Femur (tissue), 1 donor: ENCODE measurements at regions not wholly inside any gene's neighbourhood (a gene's known extent, or its start where the extent isn't known, plus 50 kb on each side); places are given as distances from the start of the nearest gene placed in this dataset.
A peak's percentile ranks its signal among the peaks of the same experiment; 100 is the strongest.
"Not testable (repeated sequence)": the region's sequence is repeated elsewhere in the genome, so short reads cannot be mapped to it uniquely, and the experiment has no call there.

Source experiments
- DNase-seq: peaks from one replicate; pipeline ENCODE4 v3.0.0-alpha.2; 2017

DNA sequence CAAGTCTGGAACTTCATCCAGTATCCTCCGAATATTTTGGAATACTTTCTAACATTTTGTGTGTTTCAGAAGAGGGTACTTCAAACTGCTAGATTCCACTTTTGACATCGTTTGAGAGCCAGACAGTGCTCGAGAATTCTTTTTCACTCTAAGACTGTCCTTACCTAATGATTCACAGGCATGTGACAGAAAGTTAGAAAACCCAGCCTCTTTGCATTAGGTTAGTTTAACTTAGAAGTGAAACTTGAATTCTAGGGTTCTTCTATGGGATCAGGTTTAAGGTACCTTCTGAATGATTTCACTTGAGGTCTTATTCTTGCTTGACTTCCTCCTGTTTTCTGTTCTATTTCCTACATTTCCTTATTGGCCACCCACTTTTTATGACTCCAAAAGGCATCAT is 431.8 kb downstream of the SLC6A15 start:
- DNase-seq = no peak

DNA sequence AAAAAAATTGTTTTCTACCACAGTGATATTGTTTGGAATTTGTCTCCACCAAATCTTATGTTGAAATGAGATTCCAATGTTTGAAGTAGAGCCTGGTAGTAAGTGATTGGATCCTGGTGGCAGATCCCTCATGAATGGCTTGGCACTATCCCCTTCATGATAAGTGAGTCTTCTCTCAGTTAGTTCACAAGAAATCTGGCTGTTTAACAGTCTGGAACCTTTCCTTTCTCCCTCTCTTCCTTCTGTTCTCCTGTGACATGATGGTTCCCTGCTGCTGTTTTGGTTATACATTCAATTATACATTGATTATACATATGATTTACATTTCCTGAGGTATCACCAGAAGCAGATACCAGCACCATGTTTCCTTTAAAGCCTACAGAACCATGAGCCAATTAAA is 442.2 kb downstream of the SLC6A15 start:
- no peak for DNase-seq

DNA sequence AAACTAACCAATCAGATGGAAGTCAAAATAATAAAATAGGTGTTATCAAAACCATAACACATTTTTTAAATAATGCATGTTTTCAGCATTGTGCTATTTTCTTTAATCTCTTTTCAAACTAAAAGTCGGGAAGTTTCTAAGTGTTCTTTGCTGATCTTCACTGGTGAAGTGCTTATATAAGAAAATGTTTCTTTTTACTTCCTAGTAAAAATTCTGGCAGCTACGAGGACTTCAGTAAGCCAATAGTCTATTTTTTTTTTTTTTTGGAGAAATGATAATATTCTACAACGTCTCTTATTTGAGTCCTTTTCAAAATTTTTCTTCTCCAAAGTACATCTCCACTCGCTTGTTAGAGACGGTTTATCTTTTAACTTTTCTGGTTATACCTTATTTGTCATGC is 448.0 kb downstream of the SLC6A15 start:
- no peak for DNase-seq

DNA sequence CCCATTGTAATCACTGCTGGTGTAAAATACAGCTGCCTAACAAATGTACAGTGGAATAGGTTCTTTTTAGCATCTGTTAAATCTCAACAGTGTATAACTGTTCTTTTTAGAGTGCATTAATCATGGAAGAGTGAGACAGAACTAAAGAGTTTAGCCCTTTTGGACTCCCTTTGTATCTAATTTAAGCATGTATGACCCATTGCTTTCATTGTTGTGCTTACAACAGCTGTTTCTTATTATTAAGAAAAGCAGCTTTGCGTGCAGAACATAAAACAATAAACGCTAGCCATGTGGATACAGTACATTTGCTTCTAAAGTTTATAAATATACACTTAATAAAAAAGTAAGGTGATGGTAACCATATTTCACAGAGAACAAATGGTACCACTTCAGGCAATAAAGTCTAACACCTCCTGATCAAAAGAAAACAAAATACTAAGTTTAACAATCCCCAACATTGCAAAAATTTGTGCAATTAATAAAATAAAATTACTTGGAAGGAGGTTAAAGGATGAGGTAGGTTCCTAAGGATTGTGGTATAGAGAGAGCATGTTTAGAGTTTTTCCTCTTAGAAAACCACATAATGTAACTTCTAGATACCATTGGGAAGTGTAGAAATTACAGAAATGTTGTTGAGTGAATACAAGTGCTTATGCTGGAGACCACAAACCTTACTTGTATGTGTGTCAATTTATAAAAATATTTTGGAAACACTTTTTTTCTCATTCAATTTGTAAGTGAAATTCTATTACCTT is 448.7 kb downstream of the SLC6A15 start:
- no peak for DNase-seq

DNA sequence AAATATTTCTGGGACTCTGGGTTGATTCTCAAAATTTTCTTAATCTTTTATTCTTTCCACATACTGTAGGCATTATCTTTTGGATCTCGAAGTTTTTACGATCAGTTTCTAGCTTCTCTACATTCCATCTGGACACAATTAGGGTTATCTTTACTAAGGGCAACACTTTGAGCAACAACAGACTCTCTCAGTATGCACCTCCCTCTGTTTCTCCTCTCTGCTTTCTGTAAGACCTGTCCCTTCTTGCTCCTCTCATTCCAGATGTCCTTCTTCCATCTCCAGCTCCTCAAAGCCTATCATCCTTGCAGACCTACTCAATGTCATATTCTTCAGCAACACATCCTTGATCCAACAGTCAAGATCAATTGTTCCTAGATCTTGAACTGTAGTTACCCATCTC is 457.0 kb downstream of the SLC6A15 start:
- DNase-seq = no peak

DNA sequence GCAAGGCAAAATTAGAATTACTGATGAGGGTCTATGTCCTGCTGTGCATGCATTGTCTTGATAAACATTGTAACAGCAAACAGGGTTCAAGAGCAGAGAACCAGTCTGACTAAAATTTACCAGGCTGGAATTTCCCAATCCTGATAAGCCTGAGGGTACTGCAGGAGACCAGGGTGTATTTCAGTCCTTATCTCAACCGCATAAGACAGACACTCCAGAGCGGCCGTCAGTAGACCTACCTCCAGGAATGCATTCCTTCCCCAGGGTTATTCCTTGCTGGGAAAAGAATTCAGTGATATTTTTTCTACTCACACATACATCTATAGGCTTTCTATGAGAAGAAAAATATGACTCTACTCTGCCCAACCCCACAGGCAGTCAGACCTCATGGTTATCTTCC is 466.1 kb downstream of the SLC6A15 start:
- DNase-seq = not testable (repeated sequence)

DNA sequence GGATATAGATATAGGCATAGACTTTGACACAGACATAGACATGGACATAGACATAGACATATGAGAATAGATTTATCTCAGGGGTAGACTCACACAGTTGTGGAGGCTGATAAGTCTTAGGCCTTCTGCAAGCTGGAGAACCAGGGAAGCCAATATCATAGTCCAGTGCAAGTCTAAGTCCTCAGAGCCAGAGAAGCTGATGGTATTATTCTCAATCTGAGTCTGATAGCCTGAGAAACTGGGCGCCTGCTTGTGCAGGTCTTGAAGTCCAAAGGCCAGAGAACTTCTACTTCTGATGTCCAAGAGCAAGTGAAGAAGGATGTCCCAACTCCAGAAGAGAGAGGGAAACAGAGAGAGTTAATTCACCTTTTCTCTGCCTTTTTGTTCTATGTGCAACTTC is 476.5 kb downstream of the SLC6A15 start:
- DNase-seq = no peak

DNA sequence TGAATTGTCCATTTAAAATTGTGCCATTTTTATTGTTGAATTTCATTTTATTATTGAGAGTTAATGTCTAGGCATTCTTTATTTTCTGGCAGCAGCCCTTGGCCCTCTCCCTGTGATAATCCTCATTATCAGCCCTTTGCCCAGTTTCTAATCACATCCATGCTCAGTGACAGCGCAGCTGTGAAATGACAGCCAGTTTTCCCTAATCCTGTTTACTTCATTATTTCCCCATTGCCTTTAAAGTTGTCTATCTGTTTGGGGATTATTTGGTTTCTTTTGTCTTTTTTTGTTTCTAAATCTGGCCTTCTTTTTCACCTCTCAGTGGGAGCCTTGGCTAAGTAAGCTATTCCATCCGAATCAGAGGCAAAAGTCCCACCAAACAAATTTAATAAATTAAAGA is 476.9 kb downstream of the SLC6A15 start:
- DNase-seq = no peak

DNA sequence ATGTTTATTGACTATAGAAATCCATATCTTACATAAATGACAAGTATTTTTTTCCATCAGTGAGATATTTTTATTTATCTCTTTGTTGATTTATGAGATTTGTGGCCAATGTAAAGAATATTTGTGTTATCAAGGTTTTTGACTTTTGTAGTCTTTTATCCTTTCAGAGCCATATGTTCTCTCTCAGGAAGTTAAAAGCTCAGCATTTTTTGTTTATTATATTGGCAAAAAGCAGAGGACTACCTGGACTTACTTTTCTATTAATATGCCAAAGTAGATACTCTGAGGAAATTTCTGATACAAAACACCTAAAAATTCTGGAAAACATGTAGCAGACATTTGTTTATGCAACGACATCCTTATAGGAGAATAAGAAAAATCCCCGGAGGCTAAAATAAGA is 490.3 kb downstream of the SLC6A15 start:
- DNase-seq = no peak

DNA sequence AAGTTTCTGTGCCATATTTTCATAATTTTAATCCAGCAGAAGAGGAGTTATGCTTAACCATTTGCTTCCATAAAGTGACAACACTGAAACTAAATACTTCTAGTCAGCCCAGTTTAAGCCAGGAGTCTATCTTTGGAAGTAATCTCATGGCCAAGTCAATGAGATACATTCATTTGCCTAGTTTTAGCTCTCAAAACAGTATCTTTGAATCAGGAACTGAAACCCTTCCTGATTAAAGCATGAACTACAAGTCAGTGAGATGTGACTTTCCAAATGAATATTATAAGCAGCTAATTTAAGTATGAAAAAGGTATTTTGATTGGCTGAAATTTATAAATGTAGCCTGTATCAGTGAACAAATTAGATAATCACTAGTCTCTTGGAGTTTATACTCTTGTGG is 491.5 kb downstream of the SLC6A15 start:
- no peak for DNase-seq

DNA sequence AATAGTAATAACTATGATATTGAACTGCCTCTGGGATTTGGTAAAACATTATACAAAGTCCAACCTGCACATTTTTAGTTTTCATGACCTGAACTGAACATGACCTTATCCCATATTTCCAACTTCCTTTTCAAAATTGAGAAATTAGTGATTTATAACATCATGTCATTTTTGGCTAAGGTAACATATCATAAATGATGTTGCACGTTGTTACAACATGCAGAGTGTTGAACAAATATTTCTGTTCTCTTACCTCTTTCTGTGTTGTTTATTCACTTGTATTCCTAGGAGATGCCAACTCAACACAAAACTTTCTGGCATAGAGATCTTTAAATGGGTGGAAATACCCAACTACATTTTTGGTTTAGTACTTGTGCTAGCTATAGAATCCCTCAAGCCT is 496.0 kb downstream of the SLC6A15 start:
- no peak for DNase-seq

DNA sequence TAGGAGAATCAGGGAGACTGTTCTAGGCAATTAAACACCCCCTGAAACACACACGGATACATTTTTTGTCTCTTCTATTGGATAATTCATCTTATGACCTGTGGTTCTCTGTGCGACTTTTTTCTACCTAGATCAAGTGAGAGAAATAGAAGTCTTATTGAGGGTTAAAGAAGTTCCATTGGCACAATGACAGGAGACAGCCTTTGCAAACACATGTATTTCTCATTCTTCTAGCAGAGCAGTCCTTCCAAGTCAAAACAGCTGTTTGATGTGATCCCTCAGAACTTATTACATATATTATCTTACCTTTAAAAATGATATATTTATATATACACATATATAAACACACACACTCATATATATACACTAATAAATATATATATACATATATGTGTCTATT is 496.7 kb downstream of the SLC6A15 start:
- DNase-seq = no peak

DNA sequence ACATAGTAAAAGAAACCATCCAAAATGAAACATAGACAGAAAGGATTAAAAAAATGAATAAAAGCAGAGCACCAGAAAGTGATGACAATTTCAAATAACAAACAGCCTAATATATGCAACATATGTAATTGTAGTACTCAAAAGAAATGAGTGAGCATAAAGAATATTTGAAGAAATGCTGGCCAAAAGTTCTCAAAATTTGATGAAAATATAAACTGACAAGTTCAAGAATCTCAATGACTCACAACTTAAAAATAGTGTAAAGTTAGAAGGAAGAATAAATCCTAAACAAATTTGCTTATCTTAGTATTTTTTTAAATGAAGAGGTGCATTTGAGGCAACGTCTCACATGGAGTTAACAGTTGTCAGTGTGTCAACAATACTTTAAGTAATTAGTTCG is 498.9 kb downstream of the SLC6A15 start:
- no peak for DNase-seq

DNA sequence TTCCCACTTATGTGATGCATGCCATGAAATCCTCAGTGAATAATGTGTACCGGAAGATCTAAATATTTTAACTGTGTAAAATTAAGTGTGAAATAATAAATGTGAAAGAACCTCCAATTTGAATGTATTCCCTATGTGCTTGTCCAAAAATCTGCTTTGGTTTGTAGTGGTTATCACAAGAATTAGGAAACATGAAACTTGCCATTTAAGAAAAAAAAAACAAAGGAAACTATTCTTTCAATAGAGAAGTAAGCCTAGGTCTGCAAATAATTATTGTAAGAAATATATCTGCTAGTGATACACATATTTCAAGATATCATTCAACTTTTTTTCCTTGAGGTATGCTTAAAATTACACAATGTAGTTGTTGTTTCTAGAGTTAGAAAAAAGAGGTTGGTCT is 500.4 kb downstream of the SLC6A15 start:
- DNase-seq = no peak

DNA sequence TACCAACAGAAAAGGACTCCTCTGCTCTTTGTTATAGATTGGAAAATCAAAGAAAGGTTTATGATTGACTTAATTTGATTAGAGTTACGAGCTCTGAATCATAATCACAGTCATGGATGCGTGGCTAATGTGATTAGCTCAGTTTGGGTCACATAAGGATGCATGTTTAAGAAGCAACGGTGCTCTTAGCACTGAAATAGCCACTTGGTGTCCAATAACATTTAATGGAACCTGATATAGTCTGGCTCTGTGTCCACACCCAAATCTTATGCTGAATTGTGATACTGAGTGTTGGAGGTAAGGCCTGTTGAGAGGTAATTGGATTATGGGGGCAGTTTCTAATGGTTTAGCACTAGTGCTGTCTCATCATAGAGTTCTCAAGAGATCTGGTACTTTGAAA is 501.6 kb downstream of the SLC6A15 start:
- DNase-seq = no peak

DNA sequence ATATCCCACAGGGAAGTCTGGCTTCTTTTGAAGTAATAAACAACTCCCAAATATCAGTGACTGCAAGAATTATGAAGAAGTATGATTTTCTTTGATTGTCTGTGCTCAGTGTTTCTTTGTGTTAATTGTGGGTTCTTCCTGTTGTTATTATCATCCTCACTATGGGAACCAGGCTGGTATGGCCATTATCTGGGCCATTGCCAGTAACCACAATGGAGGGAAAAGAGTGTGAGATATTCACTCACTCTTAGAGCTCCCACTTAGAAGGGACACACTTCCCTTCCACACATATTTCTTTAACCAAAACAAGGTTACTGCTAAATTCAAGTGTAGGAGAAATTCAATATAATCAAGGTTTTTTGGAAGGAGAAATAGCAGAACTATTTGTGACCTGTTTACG is 503.7 kb downstream of the SLC6A15 start:
- no peak for DNase-seq

DNA sequence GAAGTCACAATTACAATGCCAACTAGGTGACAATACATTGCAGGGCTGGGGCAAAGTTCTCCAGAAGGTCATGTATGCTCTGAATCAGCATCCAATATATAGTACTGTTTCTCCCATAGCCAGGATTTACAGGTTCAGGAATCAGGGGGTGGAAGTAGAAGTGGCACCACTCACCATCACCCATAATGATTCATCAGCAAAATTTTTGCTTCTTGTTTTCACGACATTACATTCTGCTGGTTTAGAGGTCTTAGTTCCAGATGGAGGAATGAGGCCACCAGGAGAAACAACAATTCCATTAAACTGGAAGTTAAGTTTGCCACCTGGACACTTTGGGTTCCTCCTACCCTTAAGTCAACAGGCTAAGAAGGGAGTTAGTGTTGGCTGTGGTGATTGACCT is 505.9 kb downstream of the SLC6A15 start:
- not testable (repeated sequence) for DNase-seq

DNA sequence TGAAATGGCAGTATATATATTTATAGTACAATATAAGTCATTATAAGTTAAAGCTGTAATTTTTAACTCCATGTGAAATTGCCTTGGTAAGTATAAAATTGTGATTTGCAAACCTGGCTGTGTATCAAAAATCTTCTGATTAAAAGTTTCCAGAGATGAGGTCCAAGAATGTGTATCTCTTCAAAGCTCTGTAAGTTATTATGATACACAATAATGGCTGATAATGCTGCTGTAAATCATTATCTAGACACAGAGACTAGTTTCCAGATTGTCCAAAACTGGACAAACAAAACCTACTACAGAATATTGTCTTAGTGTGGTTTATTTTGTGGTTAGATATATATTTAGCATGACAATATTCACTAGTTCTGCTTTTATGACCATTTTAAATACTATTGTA is 514.8 kb downstream of the SLC6A15 start:
- DNase-seq = no peak

DNA sequence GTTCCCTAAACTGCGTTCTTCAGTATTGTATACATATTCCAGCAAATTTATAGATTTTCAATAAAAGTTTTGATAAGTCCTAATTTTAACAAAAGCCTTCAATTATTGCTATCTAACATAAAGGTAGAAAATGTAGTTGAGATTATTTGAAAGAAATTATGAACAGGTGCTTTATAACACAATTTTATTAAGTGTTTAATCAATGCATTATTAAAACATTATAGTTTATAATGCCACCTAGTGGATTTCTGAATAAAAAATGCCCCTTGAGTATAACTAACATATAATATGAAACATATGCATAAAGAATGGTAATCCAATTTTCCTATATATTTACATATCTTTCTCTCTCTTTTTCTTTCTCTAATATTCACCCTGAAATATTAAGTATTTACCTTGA is 515.3 kb downstream of the SLC6A15 start:
- DNase-seq = no peak

DNA sequence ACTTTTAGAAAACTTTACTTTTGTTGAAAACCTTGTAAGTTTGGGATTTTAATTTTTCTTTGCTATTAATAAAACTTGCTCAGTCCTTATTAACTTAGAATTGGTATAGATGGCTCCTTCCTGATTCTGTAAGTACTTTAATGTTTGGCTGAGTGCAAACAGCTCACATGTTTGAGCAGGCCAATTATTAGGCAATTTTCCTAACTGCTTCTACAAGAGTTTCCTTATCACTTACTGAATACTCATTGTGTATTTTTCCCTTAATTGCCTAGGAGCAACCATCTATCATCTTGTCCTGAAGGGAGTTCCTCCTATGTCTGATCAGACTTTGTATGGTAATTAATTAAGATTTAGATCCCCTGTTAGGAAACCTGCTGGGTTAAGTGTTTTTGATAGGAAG is 521.4 kb downstream of the SLC6A15 start:
- not testable (repeated sequence) for DNase-seq

DNA sequence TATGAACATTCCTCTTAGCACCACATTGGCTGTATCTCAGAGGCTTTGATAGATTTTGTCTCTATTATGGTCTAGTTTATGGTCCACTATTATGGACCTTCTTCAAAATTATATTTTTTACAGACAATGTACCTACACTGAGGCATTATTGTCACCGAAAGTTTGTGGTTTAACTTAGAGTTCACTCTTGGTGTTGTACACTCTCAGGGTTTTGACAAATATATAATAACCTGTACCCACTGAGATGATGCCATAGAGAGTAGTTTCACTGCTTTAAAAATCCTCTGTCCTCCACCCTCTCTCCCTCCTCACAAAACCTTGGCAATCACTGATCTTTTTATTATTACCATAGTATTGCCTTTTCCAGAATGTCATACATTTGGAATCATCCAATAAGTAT is 528.2 kb downstream of the SLC6A15 start:
- DNase-seq = no peak

DNA sequence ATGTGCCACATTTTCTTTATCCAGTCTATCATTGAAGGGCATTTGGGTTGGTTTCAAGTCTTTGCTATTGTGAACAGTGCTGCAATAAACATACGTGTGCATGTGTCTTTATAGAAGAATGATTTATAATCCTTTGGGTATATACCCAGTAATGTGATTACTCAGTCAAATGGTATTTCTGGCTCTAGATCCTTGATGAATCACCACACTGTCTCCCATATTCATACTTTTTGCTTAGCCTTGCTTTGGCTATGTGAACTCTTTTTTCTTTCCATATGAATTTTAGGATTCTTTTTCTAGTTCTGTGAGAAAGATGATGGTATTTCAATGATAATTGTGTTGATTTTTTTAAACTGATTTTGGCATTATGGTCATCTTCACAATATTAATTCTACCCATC is 530.1 kb downstream of the SLC6A15 start:
- DNase-seq = not testable (repeated sequence)

DNA sequence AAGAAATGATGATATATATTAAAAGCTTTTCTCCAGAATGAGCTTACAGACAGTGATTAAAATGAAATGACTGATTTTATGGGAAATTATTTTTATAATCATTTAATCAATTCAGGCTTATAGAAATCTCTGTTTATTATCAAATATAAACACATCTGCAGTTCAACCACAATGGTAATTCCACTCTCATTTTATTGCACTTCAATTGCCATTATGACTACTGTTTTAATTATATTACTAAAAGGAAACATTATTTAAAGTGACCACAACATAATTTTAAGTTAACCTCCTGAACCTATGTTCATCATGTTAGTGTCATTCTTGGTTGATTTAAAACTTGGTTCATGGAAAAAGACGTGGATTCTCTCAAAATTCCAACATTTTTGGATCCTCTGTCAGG is 536.3 kb downstream of the SLC6A15 start:
- no peak for DNase-seq

DNA sequence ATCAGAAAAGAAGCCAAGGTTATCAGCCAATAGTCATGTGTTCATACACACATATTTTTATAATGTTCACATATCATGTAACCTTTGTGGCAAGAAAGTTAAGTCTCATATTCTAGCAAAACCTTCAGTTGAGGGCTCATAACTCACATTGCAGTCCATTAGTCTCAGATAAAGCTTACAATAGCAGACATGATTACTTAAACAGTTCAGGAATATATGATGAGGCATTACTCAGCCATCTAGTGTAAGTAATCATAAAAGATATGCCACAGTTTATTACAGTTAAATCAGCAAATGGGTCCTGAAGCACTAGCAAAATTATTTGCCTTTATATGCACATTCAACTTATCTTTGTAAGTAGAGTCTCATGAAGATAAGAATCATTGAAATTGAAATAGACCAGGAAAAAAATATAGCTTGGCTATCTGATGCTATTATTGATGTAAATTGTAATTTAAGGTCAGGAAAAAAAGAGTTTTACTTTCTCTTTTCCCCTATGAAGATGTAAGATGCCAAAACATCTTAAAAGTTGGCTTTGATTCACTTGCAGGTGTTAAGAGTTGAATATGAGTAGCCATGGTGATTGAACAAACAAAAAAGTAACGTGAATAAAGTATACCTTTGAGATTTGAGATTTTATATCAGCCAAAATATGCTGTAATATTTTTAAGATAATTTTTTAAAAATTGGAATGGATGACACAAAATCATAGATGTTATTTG is 537.0 kb downstream of the SLC6A15 start:
- no peak for DNase-seq

DNA sequence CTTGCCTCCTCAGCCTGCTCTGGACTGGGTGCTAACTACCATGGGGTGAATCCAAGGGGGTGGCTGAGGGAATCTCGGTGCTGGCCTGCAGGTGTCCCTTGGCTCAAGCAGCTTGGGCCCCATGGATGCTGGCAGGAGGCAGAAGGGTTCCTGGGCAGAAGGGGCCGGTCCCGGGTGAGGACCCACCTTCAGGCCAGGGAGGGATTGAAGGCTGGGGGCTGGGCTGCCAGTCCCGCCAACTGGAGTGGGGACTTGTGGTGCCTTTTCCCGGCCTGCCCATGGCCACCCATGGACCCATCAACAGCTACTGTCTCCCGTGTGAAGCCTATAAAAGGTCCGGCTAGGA is 550.1 kb downstream of the SLC6A15 start:
- peak; percentile 11 for DNase-seq
